HepG2 (cell line): ENCODE measurements at regions not wholly inside any gene's neighbourhood (a gene's known extent, or its start where the extent isn't known, plus 50 kb on each side); places are given as distances from the start of the nearest gene placed in this dataset.

ENCODE experiments used
- RAD21 ChIP-seq: fragments of 450-650 bp; formaldehyde crosslinking; IDR thresholded peaks from 2 replicates; pipeline ENCODE4 v1.5.0; 2020; ENCODE audit warnings: mild to moderate bottlenecking
- ZNF10 ChIP-seq: sonication (generic); formaldehyde crosslinking; IDR thresholded peaks from 2 replicates; pipeline ENCODE4 v1.4.0; 2020; ENCODE audit warnings: mild to moderate bottlenecking, low read depth, missing genetic modification reagents, borderline replicate concordance
- ZNF761 ChIP-seq: sonication (generic); formaldehyde crosslinking; conservative IDR thresholded peaks from 2 replicates; pipeline ENCODE4 v1.4.0; 2020; ENCODE audit warnings: mild to moderate bottlenecking, missing genetic modification reagents

DNA sequence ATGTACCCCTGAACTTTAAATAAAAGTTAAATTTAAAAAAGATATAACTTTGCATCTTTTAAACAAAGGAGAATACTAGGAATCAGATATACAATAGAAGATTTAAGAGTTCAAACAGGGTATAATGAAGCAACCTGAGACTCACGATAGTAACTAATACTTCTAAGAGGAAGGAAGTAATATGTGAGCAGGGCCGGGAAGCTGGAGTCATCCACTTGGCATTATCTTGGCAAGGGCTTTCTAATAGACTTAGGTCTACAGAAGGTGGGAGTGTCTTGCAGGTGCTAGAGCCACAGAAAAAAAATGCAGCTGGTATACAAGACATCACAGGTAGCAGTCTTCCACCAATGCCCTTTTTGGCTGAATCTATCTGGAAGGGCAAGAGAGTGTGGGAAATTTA lies 231.9 kb downstream of the KCTD12 start:
- TF ChIP-seq ZNF10 (CRISPR knock-in tag) (no peak), RAD21 (CRISPR knock-in tag) (no peak), ZNF761 (CRISPR knock-in tag) (no peak)
